A549 (cell line): ENCODE measurements at regions not wholly inside any gene's neighbourhood (a gene's known extent, or its start where the extent isn't known, plus 50 kb on each side); places are given as distances from the start of the nearest gene placed in this dataset.

Source experiments
- CTCF ChIP-seq: fragments of >200 bp; sonication (Bioruptor Twin); formaldehyde crosslinking; IDR thresholded peaks from 3 replicates; pipeline ENCODE4 v1.5.1; 2016
- EP300 ChIP-seq, 2 experiments: fragments of >200 bp; sonication (Bioruptor Twin); formaldehyde crosslinking; IDR thresholded peaks; 2 replicates in 1 of 2; 3 replicates in 1 of 2; pipeline ENCODE4 v1.6.1; 2016 to 2017
- HMGXB4 ChIP-seq: fragments of 250-450 bp; sonication (Bioruptor Pico); IDR thresholded peaks from 2 replicates; pipeline ENCODE4 v1.5.0; 2021; ENCODE audit warnings: mild to moderate bottlenecking, moderate library complexity, borderline replicate concordance

- TF ChIP-seq EP300 (IDR thresholded peaks at IDR 0.05) (no peak), CTCF (no peak), HMGXB4 (CRISPR knock-in tag) (no peak)
These were observed 298.4 kb downstream of the FSIP2 start for GRCh38 chr2:186036862-186037449.
